AG10803 (cell line): ENCODE measurements at regions not wholly inside any gene's neighbourhood (a gene's known extent, or its start where the extent isn't known, plus 50 kb on each side); places are given as distances from the start of the nearest gene placed in this dataset.
"Not testable (repeated sequence)": the region's sequence is repeated elsewhere in the genome, so short reads cannot be mapped to it uniquely, and the experiment has no call there.

Experiments used
- DNase-seq: peaks from one replicate; pipeline ENCODE4 v3.0.0; 2010; ENCODE audit warnings: low read depth
- H3K4me3 ChIP-seq: 2 replicates; pipeline ENCODE4 v1.5.1; 2011; ENCODE audit warnings: mild to moderate bottlenecking, low read length, control low read depth
- TF ChIP-seq, protein P1 (sequence below): conservative IDR thresholded peaks from 2 replicates; pipeline ENCODE4 v1.5.1; 2011; ENCODE audit warnings: mild to moderate bottlenecking, low read length, control low read depth, inconsistent platforms

DNA sequence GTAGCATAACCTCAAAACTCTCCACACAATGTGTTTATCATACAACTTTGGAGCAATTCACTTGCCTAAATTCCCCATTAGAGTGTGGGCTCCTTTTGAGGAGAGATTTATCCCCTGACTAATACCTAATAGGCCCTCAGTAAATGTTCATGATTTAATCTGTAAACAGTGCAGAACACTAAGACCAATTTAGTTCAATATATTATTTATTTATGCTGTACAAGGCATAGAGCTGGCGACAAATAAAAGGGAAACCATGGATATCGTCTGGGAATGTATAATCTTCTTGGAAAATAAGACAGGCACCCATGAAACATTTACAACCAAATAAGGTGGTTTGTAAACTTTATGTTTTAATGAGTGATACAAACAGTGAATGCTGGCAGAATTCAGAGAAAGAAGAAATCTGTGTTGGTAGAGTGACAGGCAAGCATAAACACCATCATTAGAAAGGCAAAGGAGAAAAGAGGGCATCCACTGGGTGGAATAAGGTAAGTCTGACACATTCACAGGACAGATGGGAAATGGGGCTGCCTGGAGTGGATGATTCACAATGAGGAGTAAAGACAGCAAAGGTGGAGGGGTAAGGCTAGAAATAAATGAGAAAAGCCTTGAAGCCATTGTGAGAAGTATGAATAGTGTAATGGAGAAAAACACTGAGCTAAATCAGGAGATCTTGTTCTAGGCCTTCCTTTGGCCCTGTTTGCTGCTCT is 106.1 kb upstream of the MIR17HG start:
- TF ChIP-seq, protein P1, sequence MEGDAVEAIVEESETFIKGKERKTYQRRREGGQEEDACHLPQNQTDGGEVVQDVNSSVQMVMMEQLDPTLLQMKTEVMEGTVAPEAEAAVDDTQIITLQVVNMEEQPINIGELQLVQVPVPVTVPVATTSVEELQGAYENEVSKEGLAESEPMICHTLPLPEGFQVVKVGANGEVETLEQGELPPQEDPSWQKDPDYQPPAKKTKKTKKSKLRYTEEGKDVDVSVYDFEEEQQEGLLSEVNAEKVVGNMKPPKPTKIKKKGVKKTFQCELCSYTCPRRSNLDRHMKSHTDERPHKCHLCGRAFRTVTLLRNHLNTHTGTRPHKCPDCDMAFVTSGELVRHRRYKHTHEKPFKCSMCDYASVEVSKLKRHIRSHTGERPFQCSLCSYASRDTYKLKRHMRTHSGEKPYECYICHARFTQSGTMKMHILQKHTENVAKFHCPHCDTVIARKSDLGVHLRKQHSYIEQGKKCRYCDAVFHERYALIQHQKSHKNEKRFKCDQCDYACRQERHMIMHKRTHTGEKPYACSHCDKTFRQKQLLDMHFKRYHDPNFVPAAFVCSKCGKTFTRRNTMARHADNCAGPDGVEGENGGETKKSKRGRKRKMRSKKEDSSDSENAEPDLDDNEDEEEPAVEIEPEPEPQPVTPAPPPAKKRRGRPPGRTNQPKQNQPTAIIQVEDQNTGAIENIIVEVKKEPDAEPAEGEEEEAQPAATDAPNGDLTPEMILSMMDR = no peak
- no peak for DNase-seq
- no peak overlapping the region for H3K4me3 ChIP-seq

DNA sequence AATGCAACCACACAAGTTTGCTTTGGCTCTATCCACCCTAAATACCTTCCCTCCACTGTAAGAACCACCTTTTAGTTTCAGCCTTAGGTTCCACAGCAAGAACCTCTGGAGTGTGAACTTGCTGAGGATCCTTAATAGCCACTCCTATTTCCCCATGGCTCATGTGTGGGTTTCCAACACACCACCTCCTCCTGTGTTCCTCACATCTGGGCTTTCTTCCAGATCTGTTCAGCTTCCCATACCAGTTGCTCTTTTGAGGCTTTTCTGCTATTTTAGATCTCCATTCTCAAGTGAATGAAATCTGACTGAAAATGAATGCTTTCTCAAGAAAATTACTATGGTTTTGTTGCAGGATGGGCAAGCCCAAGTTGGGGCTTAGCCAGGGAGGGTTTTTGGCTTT is 104.8 kb upstream of the MIR17HG start:
- DNase-seq = no peak
- no peak overlapping the region for H3K4me3 ChIP-seq
- TF ChIP-seq, protein P1 = no peak

- no peak for DNase-seq
- TF ChIP-seq, protein P1 = no peak
- H3K4me3 ChIP-seq = no peak overlapping the region
Observed at GRCh38 chr13:91245288-91245687, 102.2 kb upstream of the MIR17HG start.

- TF ChIP-seq, protein P1 = no peak
- no peak for DNase-seq
- H3K4me3 ChIP-seq = no peak overlapping the region
Observed at GRCh38 chr13:91247768-91248167, 99.7 kb upstream of the MIR17HG start.

- no peak overlapping the region for H3K4me3 ChIP-seq
- no peak for DNase-seq
- TF ChIP-seq, protein P1 = no peak
Observed at GRCh38 chr13:91248249-91248648, 99.2 kb upstream of the MIR17HG start.

GRCh38 chr13:91249370-91249769 is 98.1 kb upstream of the MIR17HG start:
- no peak for DNase-seq
- TF ChIP-seq, protein P1 = no peak
- H3K4me3 ChIP-seq = no peak overlapping the region

DNA sequence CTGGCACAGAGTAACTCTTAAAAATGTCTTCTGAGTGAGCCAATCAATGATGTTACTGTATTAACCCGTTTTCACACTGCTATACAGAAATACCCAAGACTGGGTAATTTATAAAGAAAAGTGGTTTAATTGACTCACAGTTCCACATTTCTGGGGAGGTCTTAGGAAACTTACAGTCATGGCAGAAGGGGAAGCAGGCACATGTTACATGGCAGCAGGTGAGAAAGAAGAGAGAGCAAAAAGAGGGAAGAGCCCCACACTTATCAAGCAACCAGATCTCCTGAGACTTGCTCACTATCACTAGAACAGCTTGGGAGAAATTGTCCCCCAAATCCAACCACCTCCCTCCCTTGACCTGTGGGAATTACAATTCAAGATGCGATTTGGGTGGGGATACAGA is 97.6 kb upstream of the MIR17HG start:
- H3K4me3 ChIP-seq = no peak overlapping the region
- no peak for DNase-seq
- TF ChIP-seq, protein P1 = no peak

DNA sequence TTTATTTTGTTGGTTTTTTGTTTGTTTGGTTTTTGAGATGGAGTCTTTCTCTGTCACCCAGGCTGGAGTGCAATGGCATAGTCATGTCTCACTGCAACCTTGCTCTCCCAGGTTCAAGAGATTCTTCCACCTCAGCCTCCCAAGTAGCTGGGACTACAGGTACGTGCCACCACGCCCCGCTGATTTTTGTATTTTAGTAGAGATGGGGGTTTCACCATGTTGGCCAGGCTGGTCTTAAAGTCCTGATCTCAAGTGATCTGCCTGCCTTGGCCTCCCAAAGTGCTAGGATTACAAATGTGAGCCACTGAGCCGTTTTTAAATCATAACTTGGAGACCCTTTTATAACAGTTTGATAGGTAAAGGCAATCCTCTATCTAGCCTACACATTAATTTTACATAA is 95.9 kb upstream of the MIR17HG start:
- not testable (repeated sequence) for DNase-seq, H3K4me3 ChIP-seq
